ENCODE measurements at regions not wholly inside any gene's neighbourhood (a gene's known extent, or its start where the extent isn't known, plus 50 kb on each side); places are given as distances from the start of the nearest gene placed in this dataset.

DNA sequence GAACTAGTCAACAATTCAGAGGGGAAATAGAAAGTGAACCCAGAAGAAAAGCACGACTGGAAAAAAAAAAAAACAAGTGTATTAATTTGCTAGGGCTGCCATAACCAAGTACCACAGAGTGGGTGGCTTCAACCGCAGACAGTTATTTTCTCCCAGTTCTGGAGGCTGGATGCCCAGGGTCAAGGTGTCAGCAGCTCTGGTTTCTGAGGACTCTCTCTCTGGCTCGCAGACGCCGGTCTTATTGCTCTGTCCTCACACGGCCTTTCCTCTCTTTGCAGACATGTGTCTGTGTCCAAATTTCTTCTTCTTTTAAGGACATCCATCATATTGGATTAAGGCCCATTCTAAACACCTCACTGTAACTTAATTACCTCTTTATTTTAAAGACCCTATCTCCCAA, 291.8 kb downstream of the XXYLT1 start:
- TF ChIP-seq TAF1 (IDR thresholded peaks at IDR 0.05; ENCODE audit: low read depth) (no peak), YY1 (IDR thresholded peaks at IDR 0.05; ENCODE audit: low read depth) (no peak), MAX (IDR thresholded peaks at IDR 0.05) (no peak), RAD21 (IDR thresholded peaks at IDR 0.05; ENCODE audit: low read depth) (no peak), REST (IDR thresholded peaks at IDR 0.05; ENCODE audit: low read depth) (no peak), CEBPB (IDR thresholded peaks at IDR 0.05) (no peak), EP300 (IDR thresholded peaks at IDR 0.05; ENCODE audit: borderline replicate concordance) (no peak), USF1 (IDR thresholded peaks at IDR 0.05) (no peak), ZBTB7A (IDR thresholded peaks at IDR 0.05; ENCODE audit: low read depth) (no peak), TCF12 (IDR thresholded peaks at IDR 0.05; ENCODE audit: low read depth) (no peak), TEAD4 (IDR thresholded peaks at IDR 0.05) (no peak), EGR1 (IDR thresholded peaks at IDR 0.05) (no peak), FOXM1 (IDR thresholded peaks at IDR 0.05; ENCODE audit: borderline replicate concordance, low read depth) (no peak)
